Tibial artery (tissue), 4 donors: ENCODE measurements at regions not wholly inside any gene's neighbourhood (a gene's known extent, or its start where the extent isn't known, plus 50 kb on each side); places are given as distances from the start of the nearest gene placed in this dataset.
"Not testable (repeated sequence)": the region's sequence is repeated elsewhere in the genome, so short reads cannot be mapped to it uniquely, and the experiment has no call there.

ENCODE experiments used
- DNase-seq, 2 donors: peaks; one replicate each; pipeline ENCODE4 v3.0.0-alpha.2; 2019
- H3K27ac ChIP-seq, 2 donors: fragments of 200-600 bp; sonication (generic) in 1 of 2; 1 replicate in 1 of 2; 2 replicates in 1 of 2; pipeline ENCODE4 v1.5.1; 2018 to 2019; ENCODE audit warnings: mild to moderate bottlenecking in 1 of 2
- H3K27me3 ChIP-seq, 2 donors: fragments of 200-600 bp; sonication (generic) in 1 of 2; one replicate each; pipeline versions ENCODE4 v1.5.1 to v1.6.0; 2016 to 2019
- H3K36me3 ChIP-seq, 3 donors: fragments of 200-600 bp; sonication (generic) in 2 of 3; one replicate each; pipeline ENCODE4 v1.5.1; 2016 to 2019; ENCODE audit warnings: mild to moderate bottlenecking in 2 of 3
- H3K4me1 ChIP-seq, 4 donors: fragments of 200-600 bp; sonication (generic) in 2 of 4; 1 replicate in 3 of 4; 2 replicates in 1 of 4; pipeline ENCODE4 v1.5.1; 2016 to 2019
- H3K4me3 ChIP-seq, 2 donors: fragments of 200-600 bp; sonication (generic) in 1 of 2; 1 replicate in 1 of 2; 2 replicates in 1 of 2; pipeline ENCODE4 v1.5.1; 2018 to 2019; ENCODE audit warnings: mild to moderate bottlenecking in 2 of 2
- H3K9me3 ChIP-seq, 3 donors: fragments of 200-600 bp; sonication (generic) in 1 of 3; one replicate each; pipeline ENCODE4 v1.5.1; 2016 to 2019
- intact Hi-C: fragments of 100-400 bp; cut with DNase I; formaldehyde crosslinking; loops from one replicate; pipeline ENCODE4 v1.15.0; 2023; ENCODE audit warnings: low total_unique reads
- TF ChIP-seq, protein P1 (sequence below), 2 experiments: fragments of 200-600 bp in 1 of 2; fragments of 450-650 bp in 1 of 2; IDR thresholded peaks; one replicate each; pipeline ENCODE4 v1.5.1; 2017 to 2019; ENCODE audit warnings: antibody characterized with exemption in 2 of 2, mild to moderate bottlenecking in 1 of 2, moderate library complexity in 1 of 2

DNA sequence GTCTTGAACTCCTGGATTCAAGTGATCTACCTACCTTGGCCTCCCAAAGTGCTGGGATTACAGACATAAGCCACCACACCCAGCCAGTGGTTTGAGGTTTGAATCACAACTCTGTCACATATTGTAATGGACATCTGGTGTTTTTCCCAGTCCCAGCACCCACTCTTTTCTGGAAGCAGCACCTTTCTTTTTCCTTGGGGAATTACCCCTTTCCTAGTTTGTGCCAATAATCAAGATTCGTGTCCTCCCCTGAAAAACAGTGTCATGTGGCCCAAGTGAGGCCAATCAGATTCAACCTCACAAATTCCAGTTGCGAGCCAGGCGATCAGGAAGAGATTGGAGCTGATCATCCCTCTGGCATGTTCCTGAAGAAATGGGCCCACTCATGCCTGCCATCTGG, 71.7 kb upstream of the SGK1 start:
- Histone ChIP-seq H3K27me3 (no peaks in the 10 kb centered on the region), H3K4me1 (no peaks in the 10 kb centered on the region), H3K4me3 (no peak overlapping the region), H3K36me3 (no peaks in the 10 kb centered on the region), H3K27ac (no peak overlapping the region), H3K9me3 (no peaks in the 10 kb centered on the region)
- no peak for DNase-seq
- intact Hi-C loops: no loop called here
- TF ChIP-seq, protein P1, sequence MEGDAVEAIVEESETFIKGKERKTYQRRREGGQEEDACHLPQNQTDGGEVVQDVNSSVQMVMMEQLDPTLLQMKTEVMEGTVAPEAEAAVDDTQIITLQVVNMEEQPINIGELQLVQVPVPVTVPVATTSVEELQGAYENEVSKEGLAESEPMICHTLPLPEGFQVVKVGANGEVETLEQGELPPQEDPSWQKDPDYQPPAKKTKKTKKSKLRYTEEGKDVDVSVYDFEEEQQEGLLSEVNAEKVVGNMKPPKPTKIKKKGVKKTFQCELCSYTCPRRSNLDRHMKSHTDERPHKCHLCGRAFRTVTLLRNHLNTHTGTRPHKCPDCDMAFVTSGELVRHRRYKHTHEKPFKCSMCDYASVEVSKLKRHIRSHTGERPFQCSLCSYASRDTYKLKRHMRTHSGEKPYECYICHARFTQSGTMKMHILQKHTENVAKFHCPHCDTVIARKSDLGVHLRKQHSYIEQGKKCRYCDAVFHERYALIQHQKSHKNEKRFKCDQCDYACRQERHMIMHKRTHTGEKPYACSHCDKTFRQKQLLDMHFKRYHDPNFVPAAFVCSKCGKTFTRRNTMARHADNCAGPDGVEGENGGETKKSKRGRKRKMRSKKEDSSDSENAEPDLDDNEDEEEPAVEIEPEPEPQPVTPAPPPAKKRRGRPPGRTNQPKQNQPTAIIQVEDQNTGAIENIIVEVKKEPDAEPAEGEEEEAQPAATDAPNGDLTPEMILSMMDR (IDR thresholded peaks at IDR 0.05): no peak

DNA sequence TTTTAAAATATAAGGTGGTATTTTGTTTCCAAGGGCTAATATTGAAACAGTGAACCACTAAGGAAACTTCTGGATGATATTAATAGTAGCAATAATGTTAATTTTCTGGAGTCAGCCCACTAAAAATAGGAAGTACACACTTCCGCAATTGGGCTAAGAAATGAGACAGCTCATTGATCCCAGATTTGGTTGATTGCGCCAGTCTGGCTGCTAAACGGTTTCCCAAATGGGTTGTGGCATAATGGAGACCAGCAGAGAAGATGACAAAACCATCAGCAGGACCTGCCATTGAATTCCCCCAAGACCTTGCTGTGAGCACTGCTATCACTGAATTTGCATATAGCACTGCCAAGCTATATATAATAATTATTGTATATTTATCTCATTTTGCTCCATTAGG, 71.2 kb upstream of the SGK1 start:
- Histone ChIP-seq H3K27me3 (no peaks in the 10 kb centered on the region), H3K36me3 (no peaks in the 10 kb centered on the region)
- intact Hi-C loops: no loop called here

GRCh38 chr6:134386482-134386881, 68.6 kb upstream of the SGK1 start:
- H3K9me3 ChIP-seq, H3K27me3 ChIP-seq, DNase-seq, H3K4me1 ChIP-seq, H3K27ac ChIP-seq, H3K4me3 ChIP-seq, H3K36me3 ChIP-seq, intact Hi-C loops: not testable (repeated sequence)

More for the DNA sequence above, 71.2 kb upstream of the SGK1 start:
- Histone ChIP-seq H3K4me3 (no peak overlapping the region), H3K4me1 (no peaks in the 10 kb centered on the region), H3K27ac (no peak overlapping the region), H3K9me3 (no peaks in the 10 kb centered on the region)
- DNase-seq: no peak
- TF ChIP-seq, protein P1 (IDR thresholded peaks at IDR 0.05): no peak

- Histone ChIP-seq H3K36me3 (no peaks in the 10 kb centered on the region), H3K9me3 (no peaks in the 10 kb centered on the region), H3K27ac (no peak overlapping the region), H3K4me1 (no peaks in the 10 kb centered on the region), H3K27me3 (no peaks in the 10 kb centered on the region), H3K4me3 (no peak overlapping the region)
- intact Hi-C loops: no loop called here
- DNase-seq: no peak
- TF ChIP-seq, protein P1 (IDR thresholded peaks at IDR 0.05): no peak
Measured at GRCh38 chr6:134381959-134382358, 64.0 kb upstream of the SGK1 start.

DNA sequence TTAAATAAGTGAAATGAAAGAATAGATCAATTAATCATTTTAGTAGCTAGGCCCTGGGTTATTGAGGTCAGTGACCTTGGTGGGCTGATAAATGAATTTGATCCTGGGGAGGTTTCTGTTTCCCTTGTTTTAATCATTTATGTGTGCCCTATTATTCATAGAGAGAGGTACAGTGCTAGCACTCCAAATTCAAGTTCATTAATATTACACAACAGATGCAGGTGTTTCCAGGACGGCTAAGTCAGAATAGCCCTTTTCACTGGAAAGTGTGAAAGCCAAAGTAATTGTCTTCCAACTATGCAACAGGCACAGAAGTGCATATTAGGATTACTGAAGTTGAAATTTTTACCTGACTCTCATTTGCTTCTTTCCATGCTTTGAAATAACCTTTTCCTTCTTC, 61.7 kb upstream of the SGK1 start:
- Histone ChIP-seq H3K4me1 (peaks cover 0 to 8% (median 5%) of the 10 kb centered on the region in 4 donors), H3K27me3 (no peaks in the 10 kb centered on the region), H3K4me3 (no peak overlapping the region), H3K36me3 (no peaks in the 10 kb centered on the region), H3K9me3 (no peaks in the 10 kb centered on the region), H3K27ac (no peak overlapping the region)
- TF ChIP-seq, protein P1 (IDR thresholded peaks at IDR 0.05): no peak
- no peak for DNase-seq
- intact Hi-C loops: loop anchor here (10.0 kb wide), 1 partner anchor 205 kb away; no protein-coding TSS in a partner anchor

GRCh38 chr6:134379076-134379475, 61.2 kb upstream of the SGK1 start:
- Histone ChIP-seq H3K4me1 (peaks cover 0 to 13% (median 8%) of the 10 kb centered on the region in 4 donors), H3K27me3 (no peaks in the 10 kb centered on the region), H3K36me3 (no peaks in the 10 kb centered on the region), H3K9me3 (no peaks in the 10 kb centered on the region), H3K4me3 (no peak overlapping the region), H3K27ac (no peak overlapping the region)
- TF ChIP-seq, protein P1 (IDR thresholded peaks at IDR 0.05): no peak
- intact Hi-C loops: loop anchor here (10.0 kb wide), 1 partner anchor 204 kb away; no protein-coding TSS in a partner anchor
- DNase-seq: no peak
